Stimulated activated CD4-positive, alpha-beta T cell treated with anti-CD3 and anti-CD28 coated beads, Interleukin-1b, Interleukin-23, amount 100 ng/mL, for 48 hours (primary cell): ENCODE measurements at regions not wholly inside any gene's neighbourhood (a gene's known extent, or its start where the extent isn't known, plus 50 kb on each side); places are given as distances from the start of the nearest gene placed in this dataset.

Experiments used
- DNase-seq: peaks from one replicate; pipeline ENCODE4 v3.0.0-alpha.2; 2020

DNA sequence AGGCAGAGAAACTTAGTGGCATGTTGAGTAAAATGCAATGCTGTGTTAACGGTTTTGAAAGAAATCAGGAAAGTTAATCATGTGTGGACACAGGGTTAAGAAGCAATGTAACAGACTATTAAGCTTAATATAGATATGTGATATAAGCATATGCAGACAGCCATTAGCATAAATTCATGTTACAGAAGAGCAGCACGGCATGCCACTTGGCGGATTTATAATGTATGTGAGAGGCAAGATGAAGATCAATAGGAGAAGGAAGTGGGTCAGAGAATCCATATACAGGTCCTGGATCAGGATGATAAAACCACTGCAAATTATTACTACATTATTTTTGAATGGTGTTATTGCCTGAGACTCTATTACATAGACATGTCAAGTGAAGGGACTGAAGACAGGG is 694.3 kb downstream of the MCTP2 start:
- no peak for DNase-seq

DNA sequence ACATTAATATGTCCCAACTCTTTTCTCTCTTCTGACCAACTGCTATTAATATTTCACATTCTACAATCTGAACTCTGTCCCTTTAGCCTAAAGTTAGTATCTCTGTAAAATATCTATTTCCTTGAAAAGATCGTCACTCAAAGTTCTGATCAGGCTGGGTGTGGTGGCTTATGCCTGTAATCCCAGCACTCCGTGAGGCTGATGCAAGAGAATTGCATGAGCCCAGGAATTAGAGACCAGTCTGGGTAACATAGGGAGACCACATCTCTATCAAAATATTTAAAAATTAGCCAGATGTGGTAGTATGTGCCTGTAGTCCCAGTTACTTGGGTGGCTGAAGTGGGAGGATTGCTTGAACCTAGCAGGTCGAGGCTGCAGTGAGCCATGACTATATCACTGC is 695.6 kb downstream of the MCTP2 start:
- no peak for DNase-seq

DNA sequence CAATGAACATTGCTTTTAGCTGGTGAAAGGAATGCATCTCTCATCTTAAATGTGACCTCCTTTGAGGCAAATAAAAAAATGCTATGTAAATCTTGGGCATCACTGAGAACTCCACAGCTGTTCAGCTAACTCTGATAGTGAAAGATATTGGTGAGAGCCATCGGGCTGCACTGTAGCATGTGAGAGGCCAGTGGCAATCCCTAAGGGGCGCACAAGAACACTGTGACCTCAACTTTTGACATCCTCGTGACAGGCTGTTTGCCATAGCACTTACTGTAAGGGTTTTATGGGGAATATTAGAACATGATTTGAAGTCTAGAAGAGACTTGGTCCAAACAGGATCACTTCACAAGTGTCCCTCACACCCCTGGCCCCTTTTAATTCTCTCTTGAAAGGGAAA is 697.9 kb downstream of the MCTP2 start:
- no peak for DNase-seq

DNA sequence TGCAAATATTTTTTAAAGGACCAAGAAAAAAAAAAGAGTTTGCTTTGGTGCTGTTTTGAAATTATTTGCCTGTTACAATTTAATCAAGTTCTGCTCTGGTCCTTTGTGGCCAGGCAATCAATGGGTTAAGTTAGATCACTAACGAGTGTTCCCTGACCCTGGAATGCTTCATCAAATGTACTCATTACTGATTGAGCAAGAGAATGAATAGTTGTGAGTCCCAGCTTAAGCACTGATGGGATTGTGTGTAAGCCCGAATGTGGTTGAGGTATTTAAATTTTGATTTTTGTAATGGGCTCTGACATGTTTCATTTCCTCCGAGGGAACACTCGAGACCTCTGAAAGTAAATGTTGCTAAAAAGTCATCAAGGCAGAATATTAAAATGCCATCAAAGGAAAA is 699.1 kb downstream of the MCTP2 start:
- no peak for DNase-seq

DNA sequence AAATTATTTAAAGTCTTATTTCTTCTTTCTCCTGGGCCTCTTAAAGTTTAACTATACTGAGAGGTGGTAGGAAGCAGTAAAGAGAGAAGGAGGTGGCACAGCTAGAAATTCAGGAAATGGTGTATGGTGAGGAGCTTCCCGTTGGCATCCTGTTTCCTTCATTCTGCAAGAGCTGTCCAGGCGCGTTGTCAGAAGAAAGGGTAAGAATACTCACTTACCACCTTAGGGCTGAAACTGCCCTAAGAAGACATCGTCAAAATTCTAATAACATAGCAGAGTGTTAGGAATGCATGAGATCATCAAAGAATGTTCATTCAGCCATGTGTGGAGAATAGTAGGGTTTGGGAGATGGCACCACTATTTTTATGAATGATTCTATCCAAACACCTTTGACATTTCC is 699.6 kb downstream of the MCTP2 start:
- no peak for DNase-seq

DNA sequence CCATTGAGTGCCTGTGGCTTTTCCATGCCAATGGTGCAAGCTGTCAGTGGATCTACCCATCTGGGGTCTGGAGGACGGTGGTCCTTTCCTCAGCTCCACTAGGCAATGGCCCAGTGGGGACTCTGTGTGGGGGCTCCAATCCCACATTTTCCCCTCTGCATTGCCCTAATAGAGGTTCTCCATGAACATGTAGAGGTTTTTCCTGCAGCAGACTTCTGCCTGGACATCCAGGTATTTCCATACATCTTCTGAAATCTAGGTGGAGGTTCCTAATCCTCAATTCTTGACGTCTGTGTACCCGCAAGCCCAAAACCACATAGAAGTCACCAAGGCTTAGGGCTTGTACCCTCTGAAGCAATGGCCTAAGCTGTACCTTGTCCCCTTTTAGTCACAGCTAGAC is 703.1 kb downstream of the MCTP2 start:
- DNase-seq, result no peak

DNA sequence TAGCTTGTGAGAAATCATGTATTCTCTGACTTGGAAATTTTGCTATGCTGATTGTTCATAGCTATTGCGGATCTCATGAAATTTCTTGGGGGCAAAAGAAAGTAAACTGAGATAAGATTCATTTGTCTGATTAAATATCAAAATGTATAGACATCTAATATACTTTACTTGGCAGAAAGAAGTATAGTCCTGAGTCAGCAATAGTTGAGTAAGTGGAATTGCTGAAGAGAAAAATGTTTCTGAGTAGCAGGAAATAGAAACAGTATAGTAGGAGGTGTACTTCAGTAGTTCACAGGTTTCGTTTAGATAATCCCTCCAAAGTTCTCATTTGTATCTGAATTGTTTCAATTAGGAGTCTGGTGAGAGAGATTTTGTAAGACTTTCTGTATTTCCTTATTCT is 705.9 kb downstream of the MCTP2 start:
- no peak for DNase-seq

DNA sequence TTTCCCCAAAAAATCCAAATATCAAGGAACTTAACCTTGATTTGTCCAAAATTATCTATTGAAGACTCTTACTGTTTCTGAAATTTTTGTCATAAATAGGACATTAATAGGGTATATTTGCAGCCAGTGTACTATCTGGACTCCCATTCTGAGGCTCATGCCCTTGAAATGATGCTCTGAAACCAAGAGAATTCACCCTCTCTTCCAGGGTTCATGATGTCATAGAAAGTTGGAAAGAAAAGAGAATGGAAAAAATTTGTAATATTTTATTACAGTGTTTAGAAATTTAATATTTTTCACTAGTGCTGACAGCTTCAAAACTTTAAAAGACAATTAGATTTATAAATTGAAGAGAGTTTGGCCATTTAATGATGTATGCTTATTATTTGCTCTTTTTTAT is 712.5 kb downstream of the MCTP2 start:
- no peak for DNase-seq

DNA sequence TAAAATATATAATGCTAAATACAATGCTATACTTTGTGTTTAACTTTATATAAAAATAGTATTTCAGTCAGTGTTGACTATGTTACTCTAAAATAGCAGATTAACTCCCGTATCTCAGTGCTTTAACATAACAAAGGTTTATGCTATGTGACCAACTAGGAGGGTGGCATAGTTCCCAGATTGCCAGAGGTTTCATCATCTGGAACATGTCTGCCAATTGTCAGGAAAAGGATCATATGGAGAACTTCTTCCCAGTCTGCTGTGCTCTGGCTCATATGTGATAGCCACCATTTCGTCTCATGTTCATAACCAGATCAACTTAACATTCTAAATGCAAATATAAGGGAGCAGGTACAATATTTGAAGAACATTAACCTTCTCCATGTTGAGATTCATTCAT is 720.2 kb downstream of the MCTP2 start:
- no peak for DNase-seq

DNA sequence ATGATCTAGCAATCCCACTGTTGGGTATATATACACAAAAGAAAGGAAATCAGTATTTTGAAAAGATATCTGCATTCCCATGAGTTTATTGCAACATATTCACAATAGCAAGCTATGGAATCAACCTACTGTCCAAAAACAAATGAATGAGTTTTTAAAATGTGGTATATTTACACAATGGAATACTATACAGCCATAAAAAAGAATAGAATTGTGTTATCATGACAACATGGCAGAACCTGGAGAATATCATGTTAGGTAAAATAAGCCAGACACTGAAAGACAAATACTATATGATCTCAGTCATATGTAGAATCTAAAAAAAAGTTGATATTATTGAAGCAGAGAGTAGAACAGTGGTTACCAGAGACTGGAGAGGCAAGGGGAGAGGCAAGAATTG is 732.6 kb downstream of the MCTP2 start:
- DNase-seq, result no peak

DNA sequence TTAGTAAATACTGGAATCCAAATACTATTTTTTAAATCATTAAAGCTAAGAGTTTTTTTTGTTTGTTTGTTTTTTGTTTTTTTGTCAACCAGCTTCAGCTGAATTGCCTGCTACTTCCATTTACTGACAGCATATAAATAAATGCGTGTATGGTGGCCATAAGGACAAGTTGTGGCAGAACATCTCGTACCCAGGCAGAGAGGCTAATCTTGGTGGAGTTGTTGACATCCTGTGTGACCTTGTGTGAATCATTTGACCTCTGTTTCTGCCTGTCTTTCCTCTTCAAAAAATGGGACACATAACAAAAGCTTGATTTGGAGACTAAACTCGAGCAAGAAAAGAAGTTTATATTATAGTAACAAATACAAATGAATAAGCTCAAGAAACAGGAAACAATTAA is 734.2 kb downstream of the MCTP2 start:
- no peak for DNase-seq

DNA sequence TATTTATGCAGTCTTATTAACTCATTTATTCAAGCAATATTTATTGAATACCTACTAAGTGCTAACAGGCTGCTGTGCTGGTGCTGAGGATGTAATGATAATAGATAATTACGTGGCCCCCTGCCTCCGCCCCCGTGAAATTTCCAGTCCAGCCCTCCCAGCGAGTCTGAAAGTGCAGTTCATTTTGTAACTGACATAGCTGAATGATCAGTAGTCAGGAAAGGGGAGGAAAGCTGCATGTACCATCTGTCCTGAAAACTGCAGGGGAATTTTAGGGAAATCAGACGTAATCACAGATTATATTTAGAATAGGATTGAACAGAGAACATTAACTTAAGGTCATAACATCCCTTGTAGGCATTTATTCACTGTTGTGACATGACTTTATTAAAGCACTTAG is 736.8 kb downstream of the MCTP2 start:
- no peak for DNase-seq

DNA sequence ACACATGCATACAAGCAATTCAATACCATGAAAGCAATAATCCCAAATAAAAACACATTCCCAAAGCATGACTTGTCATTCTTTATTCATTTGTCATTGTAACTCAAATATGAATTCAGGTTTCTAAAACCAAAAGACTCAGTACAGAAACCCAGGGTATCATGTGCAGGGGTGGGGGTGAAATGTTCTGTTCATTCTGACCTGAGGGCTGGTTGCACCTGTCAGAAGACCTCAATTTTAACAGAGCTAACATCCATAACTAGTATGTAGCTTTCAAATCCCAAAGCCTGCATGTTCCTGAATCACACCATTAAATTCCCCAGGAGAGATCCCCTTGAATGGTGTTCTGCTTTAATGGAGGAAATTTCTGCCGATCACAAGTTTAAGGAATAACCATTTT is 738.7 kb downstream of the MCTP2 start:
- no peak for DNase-seq

DNA sequence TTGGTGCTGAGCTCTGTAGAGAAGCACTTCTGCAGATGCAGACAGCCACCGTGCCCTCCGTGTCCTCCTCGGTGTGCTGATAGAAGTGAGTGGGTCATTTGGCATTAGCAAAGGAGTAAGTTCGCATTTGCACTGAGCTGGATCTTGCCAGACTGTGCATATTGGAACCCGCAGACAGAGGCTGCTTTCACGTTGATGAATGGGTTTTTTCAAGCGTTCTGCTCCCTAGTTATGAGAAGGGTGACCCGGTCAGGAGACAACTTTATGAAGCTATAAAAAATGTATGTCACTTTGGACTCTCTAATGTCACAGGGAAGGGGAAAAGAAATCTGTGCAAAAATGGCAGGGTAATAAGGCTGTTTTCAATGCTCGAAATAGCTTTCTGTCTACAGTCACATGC is 739.4 kb downstream of the MCTP2 start:
- no peak for DNase-seq

DNA sequence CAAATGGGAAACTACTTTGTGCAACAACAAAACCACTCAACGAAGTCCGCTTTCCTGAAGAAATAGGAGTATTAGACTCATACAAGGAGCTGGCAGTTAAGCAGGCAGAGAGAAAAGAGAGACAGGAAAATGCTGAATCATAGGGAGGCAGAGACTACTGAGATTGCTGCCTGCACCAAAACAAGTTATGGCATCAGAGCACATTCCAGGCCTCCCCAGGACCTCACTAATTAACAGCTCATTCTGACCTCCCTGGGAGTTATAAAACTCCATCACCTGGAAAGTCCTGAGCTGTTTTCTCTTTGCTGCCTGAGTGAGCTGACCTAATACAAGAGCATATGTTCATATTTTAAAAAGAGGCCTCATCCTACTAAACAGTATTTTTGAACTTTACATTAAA is 741.0 kb downstream of the MCTP2 start:
- DNase-seq, result no peak

DNA sequence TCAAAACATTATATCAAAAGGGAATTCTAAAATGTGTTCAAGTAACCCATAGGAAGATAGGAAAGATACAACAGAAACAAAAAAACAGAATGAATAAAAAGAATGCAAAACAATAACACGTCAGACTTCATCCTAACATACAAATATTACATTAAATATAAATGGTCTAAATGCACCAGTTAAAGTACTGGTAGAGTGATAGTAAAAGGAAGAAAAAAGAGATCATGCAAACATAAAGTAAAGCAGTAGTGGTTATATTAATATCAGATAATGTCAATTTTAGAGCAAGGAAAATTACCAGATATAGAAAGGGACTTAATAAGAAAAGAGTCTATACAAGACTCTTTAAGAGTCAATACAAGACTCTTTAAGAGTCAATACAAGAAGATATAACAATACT is 755.7 kb downstream of the MCTP2 start:
- no peak for DNase-seq

DNA sequence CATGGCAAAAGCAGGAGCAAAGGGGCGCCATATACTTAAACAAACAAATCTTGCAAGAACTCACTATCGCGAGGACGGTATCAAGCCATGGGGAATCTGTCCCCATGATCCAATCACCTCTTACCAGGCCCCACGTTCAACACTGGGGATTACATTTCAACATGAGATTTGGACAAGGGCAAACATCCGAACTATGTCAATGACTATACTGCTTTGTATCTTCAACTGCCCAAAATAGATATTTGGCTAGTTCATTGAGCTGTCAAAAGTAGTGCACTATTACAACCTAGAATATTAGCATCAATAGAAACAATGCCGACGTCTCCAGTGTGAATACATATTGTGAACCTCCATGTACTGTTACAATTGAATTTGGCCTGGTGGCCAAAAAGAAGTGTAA is 760.4 kb downstream of the MCTP2 start:
- no peak for DNase-seq

DNA sequence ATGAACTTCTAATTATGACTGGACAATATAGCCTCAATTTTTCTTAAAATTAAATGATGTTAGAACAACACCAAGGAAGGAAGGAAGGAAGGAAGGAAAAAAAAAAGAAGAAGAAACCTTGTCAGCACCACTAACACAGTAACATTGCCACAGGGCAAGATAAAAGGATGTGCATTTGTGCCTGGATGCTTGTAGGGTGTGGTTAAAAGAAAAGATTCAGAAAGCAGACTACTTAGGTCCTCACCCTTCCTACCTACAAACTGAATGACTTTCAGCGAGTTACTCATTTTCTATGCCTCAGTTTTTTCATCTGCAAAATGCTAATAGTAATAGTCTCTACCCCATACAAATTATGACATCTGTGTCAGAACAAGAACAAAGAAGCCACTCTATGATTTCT is 778.3 kb downstream of the MCTP2 start:
- no peak for DNase-seq

DNA sequence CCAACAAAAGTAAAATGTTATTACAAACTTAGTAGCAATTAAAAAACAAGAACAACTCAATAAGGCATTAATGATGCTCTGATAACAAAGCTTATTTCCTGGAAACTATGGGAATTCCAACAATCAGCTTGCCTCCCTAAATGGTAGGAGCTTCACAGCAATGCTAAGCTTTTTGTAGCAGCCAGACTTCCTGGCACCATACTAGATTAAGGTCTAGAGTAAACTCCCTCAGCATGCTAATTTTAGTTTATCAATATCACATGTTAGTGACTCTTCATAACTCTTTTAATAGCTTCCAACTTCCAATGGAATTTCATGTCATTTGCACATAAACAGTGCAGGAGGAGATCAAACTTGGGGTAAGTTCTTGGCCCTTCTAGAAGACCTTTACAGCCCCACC is 782.0 kb downstream of the MCTP2 start:
- DNase-seq, result no peak

DNA sequence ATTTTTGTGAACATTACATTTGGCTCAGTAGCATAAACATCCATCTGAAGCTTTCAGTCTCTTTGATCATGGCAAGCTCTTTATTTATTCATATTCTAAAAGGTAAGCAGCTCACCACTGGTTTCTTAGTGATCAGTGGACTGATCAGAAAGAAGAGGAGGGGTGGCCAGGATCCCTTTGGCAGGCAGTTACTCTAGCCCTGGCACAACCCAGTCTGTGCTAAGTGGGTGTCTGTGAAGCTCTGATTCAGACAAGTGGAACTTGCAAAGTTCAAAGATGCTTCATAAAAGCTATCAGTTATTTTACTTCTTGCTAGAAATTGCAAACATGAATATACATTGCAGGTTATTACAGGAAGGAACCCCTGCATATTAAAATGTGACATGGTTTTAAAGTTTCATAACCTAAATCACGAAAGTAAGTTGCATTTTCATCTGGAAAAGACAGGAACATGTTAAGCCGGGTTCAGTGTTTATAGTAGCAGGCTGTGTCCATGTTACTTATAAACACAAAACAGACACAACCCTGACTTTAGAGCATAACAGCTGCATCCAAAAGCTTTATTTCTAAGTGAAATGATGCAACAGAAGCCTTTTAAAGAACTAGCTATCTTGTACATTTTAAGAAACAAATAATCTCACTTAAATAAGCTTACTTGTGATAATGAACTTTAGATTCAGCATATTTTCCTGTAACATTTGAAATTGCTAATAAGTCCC is 785.3 kb downstream of the MCTP2 start:
- no peak for DNase-seq

DNA sequence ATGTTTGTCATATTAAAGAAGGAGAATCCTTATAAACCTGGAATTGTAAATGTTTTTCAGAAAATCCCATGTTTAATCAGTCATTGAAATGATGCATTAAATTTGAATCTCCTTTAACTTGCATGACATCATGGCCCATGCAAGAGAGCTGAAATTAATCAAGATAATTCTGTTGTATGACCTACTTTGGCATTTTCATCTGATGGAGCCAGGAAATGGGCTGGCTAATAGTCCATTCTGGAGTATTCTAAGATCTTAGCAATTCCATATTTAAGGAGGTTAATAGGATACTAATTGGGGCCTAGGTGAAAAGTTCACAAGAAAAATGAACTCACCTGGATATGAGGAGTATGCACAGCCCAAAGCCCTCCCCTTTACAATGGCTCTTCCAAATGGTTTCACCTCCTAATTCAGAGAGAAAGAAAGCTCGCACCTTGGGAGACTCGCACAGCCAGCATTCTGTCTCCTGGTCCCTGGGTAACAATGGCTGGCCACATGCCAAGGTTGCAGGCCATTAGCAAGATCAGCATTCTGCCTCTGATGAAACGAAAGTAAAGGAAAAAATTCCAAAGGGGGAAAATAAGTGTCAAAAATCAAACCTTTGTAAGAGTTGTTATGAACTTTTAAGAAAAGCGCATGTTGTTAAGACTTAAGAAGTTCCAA is 786.4 kb downstream of the MCTP2 start:
- DNase-seq, result no peak

DNA sequence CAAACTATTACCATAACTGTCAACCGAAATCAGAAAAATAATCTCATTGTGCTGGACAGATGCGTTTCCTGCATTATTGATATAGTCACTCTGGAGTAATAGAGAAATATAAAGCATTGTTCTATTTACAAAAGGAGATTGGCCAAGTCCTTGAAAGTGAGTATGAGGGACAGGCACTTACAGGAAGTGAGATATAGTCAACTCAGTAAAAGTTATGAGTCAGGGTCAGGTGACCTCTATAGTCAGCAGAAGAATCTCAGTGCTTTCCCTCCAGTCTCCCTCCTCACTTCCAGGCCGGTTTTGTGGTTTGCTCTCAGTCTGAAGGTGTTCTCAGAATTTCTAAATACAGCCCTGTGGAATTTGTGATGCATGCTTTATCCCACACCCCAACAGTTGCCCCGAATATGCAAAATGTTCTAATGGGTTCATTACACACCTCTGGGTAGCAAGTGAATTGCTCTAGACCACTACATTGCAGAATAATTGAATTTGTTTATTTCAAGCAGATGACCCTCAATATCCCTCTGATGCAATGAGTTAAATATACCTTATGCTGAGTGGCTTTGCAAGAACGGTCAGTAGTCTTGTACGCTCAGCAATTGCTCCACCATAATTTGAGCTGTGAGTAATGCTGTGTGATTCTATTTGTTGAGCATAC is 787.7 kb downstream of the MCTP2 start:
- no peak for DNase-seq

DNA sequence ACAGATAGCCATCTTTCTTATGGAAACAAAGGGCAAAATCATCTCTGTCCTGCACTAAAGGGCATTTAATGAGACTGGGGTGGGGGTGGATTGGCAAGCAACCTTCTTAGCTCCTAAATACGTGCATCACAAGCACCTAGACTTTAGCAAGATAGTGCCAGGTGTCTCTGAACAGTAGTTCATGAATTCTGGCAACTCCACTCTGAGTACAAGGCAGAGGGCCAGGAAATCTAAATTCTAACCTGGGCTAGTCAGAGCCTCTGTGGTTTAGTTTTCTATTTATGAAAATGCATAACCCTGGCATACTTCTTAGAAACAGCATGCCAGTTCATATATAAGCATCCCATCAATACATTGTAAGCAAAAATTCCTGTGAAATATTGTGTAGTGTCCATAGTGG is 788.5 kb downstream of the MCTP2 start:
- no peak for DNase-seq

DNA sequence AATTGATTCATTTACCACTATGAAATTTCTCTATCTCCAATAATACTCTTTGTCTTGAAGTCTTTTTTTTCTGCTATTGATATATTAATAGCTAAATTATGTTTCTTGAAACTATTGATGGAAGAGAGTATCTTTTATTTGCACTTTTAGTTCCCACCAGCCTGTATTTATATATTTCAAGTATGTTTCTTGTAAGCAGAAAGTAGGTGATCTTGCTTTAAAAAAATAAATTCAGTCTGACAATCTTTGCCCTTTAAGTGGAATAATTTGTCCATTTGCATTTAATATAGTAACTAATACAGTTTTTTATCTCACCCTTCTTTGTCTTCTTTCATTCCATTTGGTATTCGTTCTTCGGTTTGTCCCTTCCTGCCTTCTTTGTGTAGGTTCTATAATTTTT is 790.5 kb downstream of the MCTP2 start:
- no peak for DNase-seq

DNA sequence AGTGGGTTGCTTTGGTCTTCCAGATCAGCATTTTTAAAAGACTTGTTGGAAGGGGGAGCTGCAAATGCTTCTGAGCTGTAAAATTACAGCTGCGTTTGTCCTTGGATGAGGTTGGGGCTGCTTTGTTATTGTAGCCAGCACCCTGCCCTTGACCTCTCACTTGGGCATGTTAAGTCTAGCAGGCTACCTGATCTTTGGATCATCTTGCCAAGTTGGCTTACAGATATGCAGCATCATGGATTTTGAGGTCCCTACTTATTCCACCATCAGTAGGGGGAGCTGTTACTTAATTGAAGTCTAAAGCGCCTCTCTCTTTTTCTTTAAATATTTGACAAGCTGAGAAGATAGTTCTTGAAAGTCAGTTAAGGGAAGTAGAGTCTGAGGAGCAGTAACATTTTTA is 793.0 kb downstream of the MCTP2 start:
- DNase-seq, result no peak
